Upper lobe of left lung (tissue), 6 donors: ENCODE measurements at regions not wholly inside any gene's neighbourhood (a gene's known extent, or its start where the extent isn't known, plus 50 kb on each side); places are given as distances from the start of the nearest gene placed in this dataset.

ENCODE experiments used
- ATAC-seq, 2 donors: fragments of 200-7000 bp; cut with Tn5 transposase; one replicate each; pipeline ENCODE4 v1.9.1; 2022; ENCODE audit warnings: mild to moderate bottlenecking in 2 of 2, moderate library complexity in 2 of 2; ENCODE audit not compliant: low FRiP score in 2 of 2
- DNase-seq, 2 donors: peaks; one replicate each; pipeline ENCODE4 v3.0.0-alpha.2; 2019 to 2020
- H3K27ac ChIP-seq, 4 donors: fragments of 200-600 bp; sonication (generic); one replicate each; pipeline ENCODE4 v1.5.1; 2016 to 2019
- H3K27me3 ChIP-seq, 4 donors: fragments of 200-600 bp; sonication (generic); one replicate each; pipeline ENCODE4 v1.5.1; 2017 to 2019
- H3K36me3 ChIP-seq, 4 donors: fragments of 200-600 bp; sonication (generic); one replicate each; pipeline ENCODE4 v1.5.1; 2016 to 2019
- H3K4me1 ChIP-seq, 4 donors: fragments of 200-600 bp; sonication (generic); one replicate each; pipeline ENCODE4 v1.5.1; 2018 to 2019
- H3K4me3 ChIP-seq, 4 donors: fragments of 200-600 bp; sonication (generic); one replicate each; pipeline ENCODE4 v1.5.1; 2017 to 2019; ENCODE audit warnings: mild to moderate bottlenecking in 2 of 4, moderate library complexity in 1 of 4
- H3K9me3 ChIP-seq, 4 donors: fragments of 200-600 bp; sonication (generic); one replicate each; pipeline ENCODE4 v1.5.1; 2018 to 2019
- EP300 ChIP-seq, 4 donors: sonication (generic); formaldehyde crosslinking; IDR thresholded peaks; one replicate each; pipeline ENCODE4 v1.5.1; 2017; ENCODE audit warnings: antibody characterized with exemption in 4 of 4, control low read depth in 2 of 4
- POLR2A ChIP-seq, 4 donors: fragments of 450-650 bp; IDR thresholded peaks; one replicate each; pipeline ENCODE4 v1.5.1; 2016 to 2017; ENCODE audit warnings: antibody characterized with exemption in 4 of 4, mild to moderate bottlenecking in 2 of 4
- POLR2AphosphoS5 ChIP-seq, 2 donors: sonication (generic); formaldehyde crosslinking; IDR thresholded peaks; one replicate each; pipeline ENCODE4 v1.5.1; 2017; ENCODE audit warnings: antibody characterized with exemption in 2 of 2
- WGBS, 2 donors: methylation state at CpG; one replicate each; pipeline ENCODE4 v1.1.5; 2017 to 2018; 5-methylcytosine and 5-hydroxymethylcytosine counted together
- TF ChIP-seq, protein P1 (sequence below), 6 experiments: fragments of 450-650 bp in 4 of 6; fragments of 200-600 bp in 2 of 6; sonication (generic) in 2 of 6; IDR thresholded peaks; one replicate each; pipeline ENCODE4 v1.5.1; 2016 to 2019; ENCODE audit warnings: antibody characterized with exemption in 6 of 6
- donor health status: DM: no; HTN: no; CAD: no; lungs with moderate emphysema.
- donor health status: DM: no; HTN: yes; CAD: no; lungs with severe emphysema.

DNA sequence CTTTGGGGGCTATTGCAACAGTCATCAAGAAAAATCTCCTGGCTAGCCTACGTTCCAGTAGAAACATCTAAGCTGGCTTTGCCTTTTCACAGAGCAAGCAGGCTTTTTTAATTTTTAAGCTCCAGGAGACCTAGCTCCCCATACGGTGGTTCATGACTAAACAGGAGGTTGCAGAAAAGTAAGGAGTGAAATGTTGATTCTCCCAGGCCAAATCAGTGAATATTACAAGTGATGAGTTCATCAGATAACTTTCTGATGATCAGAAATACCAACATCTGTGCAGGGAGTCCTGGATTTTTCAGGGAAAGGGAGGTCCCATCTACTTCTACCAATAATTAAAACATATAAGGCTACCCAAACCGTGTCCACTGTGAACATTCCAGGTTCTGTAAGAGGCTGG lies 477.3 kb upstream of the CELF2 start:
- Histone ChIP-seq H3K4me3 (no peak overlapping the region), H3K36me3 (no peaks in the 10 kb centered on the region), H3K27me3 (no peaks in the 10 kb centered on the region), H3K27ac (no peak overlapping the region), H3K4me1 (no peaks in the 10 kb centered on the region), H3K9me3 (no peaks in the 10 kb centered on the region)
- ATAC-seq, result peak in 1 of 2 donors; percentile 9
- no peak for DNase-seq
- no peak for TF ChIP-seq EP300 (IDR thresholded peaks at IDR 0.05)
- TF ChIP-seq, protein P1, sequence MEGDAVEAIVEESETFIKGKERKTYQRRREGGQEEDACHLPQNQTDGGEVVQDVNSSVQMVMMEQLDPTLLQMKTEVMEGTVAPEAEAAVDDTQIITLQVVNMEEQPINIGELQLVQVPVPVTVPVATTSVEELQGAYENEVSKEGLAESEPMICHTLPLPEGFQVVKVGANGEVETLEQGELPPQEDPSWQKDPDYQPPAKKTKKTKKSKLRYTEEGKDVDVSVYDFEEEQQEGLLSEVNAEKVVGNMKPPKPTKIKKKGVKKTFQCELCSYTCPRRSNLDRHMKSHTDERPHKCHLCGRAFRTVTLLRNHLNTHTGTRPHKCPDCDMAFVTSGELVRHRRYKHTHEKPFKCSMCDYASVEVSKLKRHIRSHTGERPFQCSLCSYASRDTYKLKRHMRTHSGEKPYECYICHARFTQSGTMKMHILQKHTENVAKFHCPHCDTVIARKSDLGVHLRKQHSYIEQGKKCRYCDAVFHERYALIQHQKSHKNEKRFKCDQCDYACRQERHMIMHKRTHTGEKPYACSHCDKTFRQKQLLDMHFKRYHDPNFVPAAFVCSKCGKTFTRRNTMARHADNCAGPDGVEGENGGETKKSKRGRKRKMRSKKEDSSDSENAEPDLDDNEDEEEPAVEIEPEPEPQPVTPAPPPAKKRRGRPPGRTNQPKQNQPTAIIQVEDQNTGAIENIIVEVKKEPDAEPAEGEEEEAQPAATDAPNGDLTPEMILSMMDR (IDR thresholded peaks at IDR 0.05), result no peak
- no peak for TF ChIP-seq POLR2A (IDR thresholded peaks at IDR 0.05)
- no peak for TF ChIP-seq POLR2AphosphoS5 (IDR thresholded peaks at IDR 0.05)
- WGBS, 2 donors, result 80 to 88% methylated on average over 3 of the region's 3 CpGs

DNA sequence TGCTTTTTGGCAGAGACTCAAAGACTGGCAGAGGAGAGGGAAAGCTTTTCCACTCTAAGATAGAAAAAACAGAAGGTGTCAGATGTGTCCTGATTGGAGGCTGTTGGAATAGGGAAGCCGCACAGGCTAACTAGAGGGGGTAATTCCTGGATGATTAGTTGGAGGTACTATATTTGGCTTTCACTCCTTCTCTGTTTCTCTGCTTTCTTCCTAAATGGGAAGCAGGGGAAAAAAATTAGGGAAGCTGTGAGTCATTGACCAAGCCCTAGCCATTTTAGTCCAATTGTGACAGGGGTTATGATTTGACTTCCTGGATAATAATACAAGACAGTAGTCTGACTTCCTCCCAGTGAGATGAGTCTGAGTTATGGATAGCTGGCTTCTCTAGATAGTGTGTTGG lies 475.2 kb upstream of the CELF2 start:
- H3K27me3 ChIP-seq, result no peaks in the 10 kb centered on the region
- DNase-seq, result no peak
- no peaks in the 10 kb centered on the region for H3K36me3 ChIP-seq
- H3K4me3 ChIP-seq, result no peak overlapping the region
- peak in 1 of 2 donors; percentile 63 for ATAC-seq
- H3K9me3 ChIP-seq, result no peaks in the 10 kb centered on the region
- no peak overlapping the region for H3K27ac ChIP-seq
- H3K4me1 ChIP-seq, result no peaks in the 10 kb centered on the region
- TF ChIP-seq POLR2AphosphoS5 (IDR thresholded peaks at IDR 0.05) (no peak), EP300 (IDR thresholded peaks at IDR 0.05) (no peak), POLR2A (IDR thresholded peaks at IDR 0.05) (no peak)
- TF ChIP-seq, protein P1 (IDR thresholded peaks at IDR 0.05), result no peak
- 74 to 84% methylated on average over 1 of the region's 1 CpG for WGBS, 2 donors

DNA sequence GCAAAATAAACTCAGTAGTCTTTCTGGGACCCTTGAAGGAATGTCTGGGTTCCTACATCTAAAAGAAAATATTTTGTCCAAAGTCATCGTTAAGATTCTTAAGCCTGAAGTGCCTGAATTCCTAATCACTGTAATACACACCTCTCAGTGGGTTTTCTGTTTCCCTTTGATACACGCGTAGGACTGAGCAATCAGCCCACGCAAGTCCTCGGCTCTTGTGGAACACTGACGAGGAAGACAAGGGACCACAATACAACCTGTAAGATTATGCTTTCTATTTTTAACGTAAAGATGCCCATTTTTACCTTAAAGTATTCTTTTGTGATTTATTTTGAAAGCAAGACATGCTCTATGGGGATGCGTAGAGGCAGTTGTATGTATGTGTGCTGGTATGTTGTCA lies 472.8 kb upstream of the CELF2 start:
- Histone ChIP-seq H3K9me3 (no peaks in the 10 kb centered on the region), H3K36me3 (no peaks in the 10 kb centered on the region), H3K27ac (no peak overlapping the region), H3K4me3 (no peak overlapping the region), H3K4me1 (no peaks in the 10 kb centered on the region), H3K27me3 (no peaks in the 10 kb centered on the region)
- WGBS, 2 donors, result 56 to 79% methylated on average over 8 of the region's 8 CpGs
- ATAC-seq, result no peak
- TF ChIP-seq, protein P1 (IDR thresholded peaks at IDR 0.05), result no peak
- TF ChIP-seq POLR2AphosphoS5 (IDR thresholded peaks at IDR 0.05) (no peak), POLR2A (IDR thresholded peaks at IDR 0.05) (no peak), EP300 (IDR thresholded peaks at IDR 0.05) (no peak)
- no peak for DNase-seq

DNA sequence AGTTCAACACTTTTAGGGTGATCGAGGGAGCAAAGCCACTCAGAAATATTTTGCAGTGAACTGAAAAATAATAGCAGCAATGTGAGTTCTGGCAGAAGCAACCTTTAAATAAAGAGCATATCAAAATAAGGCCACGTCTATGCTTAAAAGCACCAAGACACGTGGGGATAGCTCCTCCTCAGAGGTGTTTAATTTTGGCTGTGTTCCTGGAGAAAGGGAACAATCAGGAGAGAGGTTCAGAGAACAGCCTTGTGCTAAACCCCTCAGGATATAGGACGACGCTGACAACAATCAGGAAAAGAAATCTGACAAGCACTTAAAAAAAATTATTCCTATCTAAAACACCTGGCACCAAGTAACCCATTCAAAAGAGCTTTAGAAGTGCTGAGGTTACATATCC lies 471.9 kb upstream of the CELF2 start:
- 39 to 45% methylated on average over 5 of the region's 5 CpGs for WGBS, 2 donors

More for the DNA sequence above, 471.9 kb upstream of the CELF2 start:
- Histone ChIP-seq H3K4me1 (no peaks in the 10 kb centered on the region), H3K27ac (no peak overlapping the region), H3K27me3 (no peaks in the 10 kb centered on the region), H3K4me3 (no peak overlapping the region), H3K9me3 (no peaks in the 10 kb centered on the region), H3K36me3 (no peaks in the 10 kb centered on the region)
- ATAC-seq (no peak), DNase-seq (no peak)
- no peak for TF ChIP-seq POLR2A (IDR thresholded peaks at IDR 0.05)
- TF ChIP-seq, protein P1 (IDR thresholded peaks at IDR 0.05), result no peak
- TF ChIP-seq POLR2AphosphoS5 (IDR thresholded peaks at IDR 0.05), result no peak
- no peak for TF ChIP-seq EP300 (IDR thresholded peaks at IDR 0.05)
